CD14-positive monocyte (primary cell): ENCODE measurements at regions not wholly inside any gene's neighbourhood (a gene's known extent, or its start where the extent isn't known, plus 50 kb on each side); places are given as distances from the start of the nearest gene placed in this dataset.

Source experiments
- DNase-seq, 3 donors: peaks; one replicate each; pipeline ENCODE4 v3.0.0-alpha.2; 2011 to 2022
- H2AFZ ChIP-seq: 2 replicates; pipeline ENCODE4 v1.6.0; 2012; ENCODE audit warnings: mild to moderate bottlenecking, low read depth, low read length, inconsistent platforms; ENCODE audit not compliant: insufficient read depth, poor library complexity, severe bottlenecking
- H3K27ac ChIP-seq, 2 donors: 1 replicate in 1 of 2; 2 replicates in 1 of 2; pipeline ENCODE4 v1.5.1; 2012 to 2013; ENCODE audit warnings: low read length in 2 of 2, control low read depth in 1 of 2, inconsistent platforms in 1 of 2, low read depth in 1 of 2, mild to moderate bottlenecking in 1 of 2
- H3K27me3 ChIP-seq, 2 donors: one replicate each; pipeline versions ENCODE4 v1.6.0 to v1.6.1; 2011 to 2013; ENCODE audit warnings: low read length in 2 of 2; ENCODE audit not compliant: control insufficient read depth in 2 of 2, insufficient read depth in 2 of 2
- H3K36me3 ChIP-seq, 2 donors: replicated peaks in 1 of 2; 1 replicate in 1 of 2; 2 replicates in 1 of 2; pipeline versions ENCODE4 v1.5.1 to v1.6.1; 2012 to 2013; ENCODE audit warnings: low read length in 2 of 2, control low read depth in 1 of 2, inconsistent platforms in 1 of 2, mild to moderate bottlenecking in 1 of 2; ENCODE audit not compliant: insufficient read depth in 2 of 2, control insufficient read depth in 1 of 2
- H3K4me1 ChIP-seq, 2 donors: 1 replicate in 1 of 2; 2 replicates in 1 of 2; pipeline versions ENCODE4 v1.5.1 to v1.6.1; 2012 to 2013; ENCODE audit warnings: low read length in 2 of 2, control low read depth in 1 of 2, inconsistent platforms in 1 of 2, mild to moderate bottlenecking in 1 of 2, moderate library complexity in 1 of 2; ENCODE audit not compliant: insufficient read depth in 2 of 2, control insufficient read depth in 1 of 2
- H3K4me2 ChIP-seq: replicated peaks from 2 replicates; pipeline ENCODE3; 2012; ENCODE audit warnings: low read length, moderate library complexity, mild to moderate bottlenecking; ENCODE audit not compliant: poor library complexity, severe bottlenecking; ENCODE audit errors: extremely low read depth
- H3K4me3 ChIP-seq, 3 experiments: fragments of 200-600 bp in 1 of 3; sonication (generic) in 1 of 3; replicated peaks in 1 of 3; 1 replicate in 2 of 3; 2 replicates in 1 of 3; pipeline ENCODE4 v1.5.1; 2011 to 2013; ENCODE audit warnings: low read length in 3 of 3, mild to moderate bottlenecking in 3 of 3, control low read depth in 2 of 3, low read depth in 2 of 3, inconsistent platforms in 1 of 3, moderate library complexity in 1 of 3
- H3K79me2 ChIP-seq: 2 replicates; pipeline ENCODE4 v1.6.0; 2012; ENCODE audit warnings: mild to moderate bottlenecking, control low read depth, inconsistent platforms, low read length, moderate library complexity; ENCODE audit not compliant: insufficient read depth
- H3K9ac ChIP-seq: 2 replicates; pipeline ENCODE4 v1.6.0; 2017; ENCODE audit warnings: low read length, mild to moderate bottlenecking; ENCODE audit not compliant: insufficient read depth, poor library complexity, severe bottlenecking
- H3K9me3 ChIP-seq, 2 donors: replicated peaks in 1 of 2; 1 replicate in 1 of 2; 2 replicates in 1 of 2; pipeline versions ENCODE4 v1.5.1 to v1.6.1; 2012 to 2013; ENCODE audit warnings: low read length in 2 of 2, control low read depth in 1 of 2; ENCODE audit not compliant: control insufficient read depth in 1 of 2, insufficient read depth in 1 of 2
- H4K20me1 ChIP-seq: 2 replicates; pipeline ENCODE4 v1.6.0; 2012; ENCODE audit warnings: mild to moderate bottlenecking, low read length, control low read depth, moderate library complexity; ENCODE audit not compliant: insufficient read depth
- H3K27ac Mint-ChIP-seq, 7 donors: one replicate each; pipeline ENCODE4 v1.8.0; 2020; ENCODE audit warnings: mild to moderate bottlenecking in 7 of 7, mixed read lengths in 7 of 7, moderate library complexity in 6 of 7, inconsistent platforms in 2 of 7
- H3K27me3 Mint-ChIP-seq, 3 donors: one replicate each; pipeline ENCODE4 v1.8.0; 2021 to 2022; ENCODE audit warnings: low read depth in 3 of 3, mild to moderate bottlenecking in 3 of 3, mixed read lengths in 3 of 3, moderate library complexity in 3 of 3, inconsistent platforms in 1 of 3
- H3K36me3 Mint-ChIP-seq, 2 donors: one replicate each; pipeline ENCODE4 v1.8.0; 2020; ENCODE audit warnings: mixed read lengths in 2 of 2, inconsistent platforms in 1 of 2, mild to moderate bottlenecking in 1 of 2
- H3K4me1 Mint-ChIP-seq: one replicate; pipeline ENCODE4 v1.8.0; 2020; ENCODE audit warnings: mild to moderate bottlenecking, mixed read lengths
- H3K4me3 Mint-ChIP-seq, 2 donors: one replicate each; pipeline ENCODE4 v1.8.0; 2020; ENCODE audit warnings: mild to moderate bottlenecking in 2 of 2, mixed read lengths in 2 of 2, moderate library complexity in 1 of 2
- H3K9me3 Mint-ChIP-seq, 7 donors: one replicate each; pipeline ENCODE4 v1.8.0; 2020 to 2022; ENCODE audit warnings: mixed read lengths in 7 of 7, mild to moderate bottlenecking in 6 of 7, moderate library complexity in 6 of 7, inconsistent platforms in 2 of 7
- WGBS: methylation state at CpG from one replicate; pipeline ENCODE4 v1.1.5; 2013; ENCODE audit warnings: missing lambda C conversion rate; ENCODE audit not compliant: insufficient coverage; 5-methylcytosine and 5-hydroxymethylcytosine counted together
- intact Hi-C, 2 donors: fragments of 100-400 bp; cut with micrococcal nuclease; formaldehyde crosslinking; loops; one replicate each; pipeline versions ENCODE4 v1.15.0 to v1.15.1; 2023
- TF ChIP-seq, protein P1 (sequence below): fragments of 200-600 bp; IDR thresholded peaks from one replicate; pipeline ENCODE4 v1.8.0; 2022; ENCODE audit warnings: antibody characterized with exemption, mild to moderate bottlenecking

DNA sequence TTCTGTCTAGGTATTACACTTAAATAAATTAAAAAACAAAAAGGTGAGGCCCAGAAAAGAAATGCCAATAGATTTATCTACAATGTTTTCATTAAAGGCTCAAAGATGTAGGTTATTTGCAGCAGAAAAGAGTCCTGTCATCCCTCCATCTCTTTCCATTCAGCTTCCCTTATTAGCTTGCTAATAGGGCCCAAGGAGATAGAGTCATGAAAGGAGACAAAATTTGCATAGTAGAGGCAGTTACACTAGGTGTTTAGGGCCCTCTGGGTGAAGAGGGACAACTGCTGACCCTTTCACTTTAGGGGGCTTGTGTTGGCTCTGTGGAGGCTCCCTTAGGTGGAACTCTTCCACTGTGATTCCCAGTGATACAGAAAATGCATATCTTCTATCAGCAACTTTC lies 58.4 kb upstream of the TACR3 start:
- Histone ChIP-seq H3K4me2 (no peak overlapping the region), H3K27ac (no peak overlapping the region), H3K9ac (no peak overlapping the region), H3K36me3 (no peaks in the 10 kb centered on the region), H3K4me3 (no peak overlapping the region), H3K27me3 (no peaks in the 10 kb centered on the region), H3K79me2 (no peaks in the 10 kb centered on the region), H2AFZ (no peak overlapping the region), H3K9me3 (peaks cover 0 to 2% of the 10 kb centered on the region in 2 donors), H4K20me1 (no peaks in the 10 kb centered on the region), H3K4me1 (no peaks in the 10 kb centered on the region)
- TF ChIP-seq, protein P1, sequence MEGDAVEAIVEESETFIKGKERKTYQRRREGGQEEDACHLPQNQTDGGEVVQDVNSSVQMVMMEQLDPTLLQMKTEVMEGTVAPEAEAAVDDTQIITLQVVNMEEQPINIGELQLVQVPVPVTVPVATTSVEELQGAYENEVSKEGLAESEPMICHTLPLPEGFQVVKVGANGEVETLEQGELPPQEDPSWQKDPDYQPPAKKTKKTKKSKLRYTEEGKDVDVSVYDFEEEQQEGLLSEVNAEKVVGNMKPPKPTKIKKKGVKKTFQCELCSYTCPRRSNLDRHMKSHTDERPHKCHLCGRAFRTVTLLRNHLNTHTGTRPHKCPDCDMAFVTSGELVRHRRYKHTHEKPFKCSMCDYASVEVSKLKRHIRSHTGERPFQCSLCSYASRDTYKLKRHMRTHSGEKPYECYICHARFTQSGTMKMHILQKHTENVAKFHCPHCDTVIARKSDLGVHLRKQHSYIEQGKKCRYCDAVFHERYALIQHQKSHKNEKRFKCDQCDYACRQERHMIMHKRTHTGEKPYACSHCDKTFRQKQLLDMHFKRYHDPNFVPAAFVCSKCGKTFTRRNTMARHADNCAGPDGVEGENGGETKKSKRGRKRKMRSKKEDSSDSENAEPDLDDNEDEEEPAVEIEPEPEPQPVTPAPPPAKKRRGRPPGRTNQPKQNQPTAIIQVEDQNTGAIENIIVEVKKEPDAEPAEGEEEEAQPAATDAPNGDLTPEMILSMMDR: no peak
- Mint-ChIP-seq H3K9me3 (peaks cover 0 to 4% (median 0%) of the 10 kb centered on the region in 7 donors), H3K4me1 (no peaks in the 10 kb centered on the region), H3K36me3 (no peaks in the 10 kb centered on the region), H3K27ac (no peak overlapping the region), H3K4me3 (no peak overlapping the region), H3K27me3 (no peaks in the 10 kb centered on the region)
- intact Hi-C loops: no loop called here
- DNase-seq: no peak

DNA sequence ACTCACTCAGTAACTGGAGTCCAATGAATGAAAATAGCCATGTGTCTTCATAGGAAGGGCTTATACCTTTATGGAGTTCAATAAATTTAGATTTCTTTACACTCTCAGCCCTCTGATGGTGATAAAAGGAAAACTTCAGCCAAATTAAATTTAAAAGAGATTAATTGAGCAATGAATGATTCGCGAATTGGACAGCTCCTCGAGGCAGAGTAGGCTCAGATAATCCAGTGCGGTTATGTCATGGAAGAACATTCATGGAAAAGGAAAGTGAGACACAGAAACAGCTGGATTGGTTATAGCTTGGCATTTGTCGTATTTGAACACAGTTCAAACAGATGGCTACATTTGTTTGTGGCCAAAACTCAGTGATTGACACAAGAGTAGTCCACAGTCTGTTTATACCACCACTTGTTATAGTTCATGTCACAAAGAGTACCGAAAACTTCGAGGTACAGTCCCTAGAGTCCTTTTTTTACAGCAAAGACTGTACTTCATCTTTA lies 54.6 kb upstream of the TACR3 start:
- Mint-ChIP-seq H3K36me3 (no peaks in the 10 kb centered on the region), H3K27me3 (no peaks in the 10 kb centered on the region), H3K4me3 (no peak overlapping the region), H3K9me3 (peaks cover 0 to 4% (median 0%) of the 10 kb centered on the region in 7 donors), H3K4me1 (no peaks in the 10 kb centered on the region), H3K27ac (no peak overlapping the region)
- Histone ChIP-seq H3K79me2 (no peaks in the 10 kb centered on the region), H2AFZ (no peak overlapping the region), H3K4me2 (no peak overlapping the region), H3K27ac (no peak overlapping the region), H3K9me3 (peaks cover 0 to 2% of the 10 kb centered on the region in 2 donors), H3K27me3 (no peaks in the 10 kb centered on the region), H3K4me1 (no peaks in the 10 kb centered on the region), H3K36me3 (no peaks in the 10 kb centered on the region), H3K4me3 (no peak overlapping the region), H3K9ac (no peak overlapping the region), H4K20me1 (no peaks in the 10 kb centered on the region)
- TF ChIP-seq, protein P1: no peak
- intact Hi-C loops: no loop called here
- 77% methylated on average over 5 of the region's 7 CpGs for WGBS
- DNase-seq: no peak
